HUDEP-2 (cell line): ENCODE measurements at regions not wholly inside any gene's neighbourhood (a gene's known extent, or its start where the extent isn't known, plus 50 kb on each side); places are given as distances from the start of the nearest gene placed in this dataset.
"Not testable (repeated sequence)": the region's sequence is repeated elsewhere in the genome, so short reads cannot be mapped to it uniquely, and the experiment has no call there.

ENCODE experiments used
- DNase-seq, 76 experiments: peaks; one replicate each; lab custom pipeline; 2025; ENCODE audit not compliant: unreplicated experiment in 76 of 76; lab: John Stamatoyannopoulos, UW

- DNase-seq, result no peak
Observed at GRCh38 chr6:21872749-21873148, 279.2 kb downstream of the SOX4 start.

GRCh38 chr6:21873562-21873961, 280.0 kb downstream of the SOX4 start:
- DNase-seq, result no peak

GRCh38 chr6:21874372-21874771, 280.8 kb downstream of the SOX4 start:
- DNase-seq, result no peak

GRCh38 chr6:21877037-21877436, 283.5 kb downstream of the SOX4 start:
- not testable (repeated sequence) for DNase-seq

- not testable (repeated sequence) for DNase-seq
Observed at GRCh38 chr6:21880249-21880648, 286.7 kb downstream of the SOX4 start.

GRCh38 chr6:21881969-21882465, 288.5 kb downstream of the SOX4 start:
- DNase-seq, result no peak

GRCh38 chr6:21883595-21884328, 290.2 kb downstream of the SOX4 start:
- no peak for DNase-seq

- no peak for DNase-seq
Observed at GRCh38 chr6:21885111-21885510, 291.6 kb downstream of the SOX4 start.

- DNase-seq, result no peak
Observed at GRCh38 chr6:21885532-21886114, 292.1 kb downstream of the SOX4 start.

GRCh38 chr6:21886542-21887151, 293.1 kb downstream of the SOX4 start:
- DNase-seq, result no peak

GRCh38 chr6:21887231-21888185, 294.0 kb downstream of the SOX4 start:
- no peak for DNase-seq

GRCh38 chr6:21891080-21891479, 297.5 kb downstream of the SOX4 start:
- no peak for DNase-seq

- DNase-seq, result no peak
Observed at GRCh38 chr6:21893793-21894192, 300.2 kb downstream of the SOX4 start.

- no peak for DNase-seq
Observed at GRCh38 chr6:21895555-21895954, 302.0 kb downstream of the SOX4 start.

- no peak for DNase-seq
Observed at GRCh38 chr6:21898107-21898796, 304.7 kb downstream of the SOX4 start.

GRCh38 chr6:21899708-21900107, 306.2 kb downstream of the SOX4 start:
- no peak for DNase-seq

GRCh38 chr6:21900730-21901129, 307.2 kb downstream of the SOX4 start:
- no peak for DNase-seq

GRCh38 chr6:21902628-21903169, 309.1 kb downstream of the SOX4 start:
- no peak for DNase-seq

- DNase-seq, result no peak
Observed at GRCh38 chr6:21905531-21905930, 312.0 kb downstream of the SOX4 start.

- DNase-seq, result no peak
Observed at GRCh38 chr6:21906826-21907225, 313.3 kb downstream of the SOX4 start.
